ENCODE measurements at regions not wholly inside any gene's neighbourhood (a gene's known extent, or its start where the extent isn't known, plus 50 kb on each side); places are given as distances from the start of the nearest gene placed in this dataset.

DNA sequence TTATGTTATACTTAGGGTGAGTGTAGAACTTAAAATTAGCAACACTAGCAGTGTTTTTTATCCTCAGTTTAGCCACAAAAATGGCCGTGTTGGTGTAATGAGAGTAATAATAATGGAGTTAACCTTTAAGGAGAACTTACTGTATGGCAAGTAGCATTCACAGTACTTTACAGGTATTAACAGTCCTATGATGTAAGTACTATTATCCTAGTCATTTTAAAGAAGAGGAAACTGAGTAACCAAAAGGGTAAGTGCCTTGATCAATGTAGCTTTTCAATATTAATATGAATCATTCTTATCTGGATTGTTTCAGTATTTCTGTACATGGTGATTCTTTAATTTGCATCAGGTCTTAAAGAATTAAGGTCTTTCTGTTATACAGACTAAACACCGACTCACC, 170.3 kb downstream of the CD47 start:
- TF ChIP-seq, protein P1, sequence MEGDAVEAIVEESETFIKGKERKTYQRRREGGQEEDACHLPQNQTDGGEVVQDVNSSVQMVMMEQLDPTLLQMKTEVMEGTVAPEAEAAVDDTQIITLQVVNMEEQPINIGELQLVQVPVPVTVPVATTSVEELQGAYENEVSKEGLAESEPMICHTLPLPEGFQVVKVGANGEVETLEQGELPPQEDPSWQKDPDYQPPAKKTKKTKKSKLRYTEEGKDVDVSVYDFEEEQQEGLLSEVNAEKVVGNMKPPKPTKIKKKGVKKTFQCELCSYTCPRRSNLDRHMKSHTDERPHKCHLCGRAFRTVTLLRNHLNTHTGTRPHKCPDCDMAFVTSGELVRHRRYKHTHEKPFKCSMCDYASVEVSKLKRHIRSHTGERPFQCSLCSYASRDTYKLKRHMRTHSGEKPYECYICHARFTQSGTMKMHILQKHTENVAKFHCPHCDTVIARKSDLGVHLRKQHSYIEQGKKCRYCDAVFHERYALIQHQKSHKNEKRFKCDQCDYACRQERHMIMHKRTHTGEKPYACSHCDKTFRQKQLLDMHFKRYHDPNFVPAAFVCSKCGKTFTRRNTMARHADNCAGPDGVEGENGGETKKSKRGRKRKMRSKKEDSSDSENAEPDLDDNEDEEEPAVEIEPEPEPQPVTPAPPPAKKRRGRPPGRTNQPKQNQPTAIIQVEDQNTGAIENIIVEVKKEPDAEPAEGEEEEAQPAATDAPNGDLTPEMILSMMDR (optimal IDR thresholded peaks at IDR 0.05 in 1 of 3, IDR thresholded peaks at IDR 0.05 in 1 of 3, conservative IDR thresholded peaks at IDR 0.05 in 1 of 3; ENCODE audit: extremely low read depth in 1 of 3, insufficient read depth in 2 of 3, low read length in 3 of 3) = no peak
- no peak for TF ChIP-seq EZH2 (IDR thresholded peaks at IDR 0.05; ENCODE audit: low read length)

Measured in keratinocyte (primary cell).